Bone marrow (tissue), 2 donors: ENCODE measurements at regions not wholly inside any gene's neighbourhood (a gene's known extent, or its start where the extent isn't known, plus 50 kb on each side); places are given as distances from the start of the nearest gene placed in this dataset.
"Not testable (repeated sequence)": the region's sequence is repeated elsewhere in the genome, so short reads cannot be mapped to it uniquely, and the experiment has no call there.

Source experiments
- DNase-seq, 2 donors: peaks; one replicate each; lab custom pipeline; 2025; lab: John Stamatoyannopoulos, UW

DNA sequence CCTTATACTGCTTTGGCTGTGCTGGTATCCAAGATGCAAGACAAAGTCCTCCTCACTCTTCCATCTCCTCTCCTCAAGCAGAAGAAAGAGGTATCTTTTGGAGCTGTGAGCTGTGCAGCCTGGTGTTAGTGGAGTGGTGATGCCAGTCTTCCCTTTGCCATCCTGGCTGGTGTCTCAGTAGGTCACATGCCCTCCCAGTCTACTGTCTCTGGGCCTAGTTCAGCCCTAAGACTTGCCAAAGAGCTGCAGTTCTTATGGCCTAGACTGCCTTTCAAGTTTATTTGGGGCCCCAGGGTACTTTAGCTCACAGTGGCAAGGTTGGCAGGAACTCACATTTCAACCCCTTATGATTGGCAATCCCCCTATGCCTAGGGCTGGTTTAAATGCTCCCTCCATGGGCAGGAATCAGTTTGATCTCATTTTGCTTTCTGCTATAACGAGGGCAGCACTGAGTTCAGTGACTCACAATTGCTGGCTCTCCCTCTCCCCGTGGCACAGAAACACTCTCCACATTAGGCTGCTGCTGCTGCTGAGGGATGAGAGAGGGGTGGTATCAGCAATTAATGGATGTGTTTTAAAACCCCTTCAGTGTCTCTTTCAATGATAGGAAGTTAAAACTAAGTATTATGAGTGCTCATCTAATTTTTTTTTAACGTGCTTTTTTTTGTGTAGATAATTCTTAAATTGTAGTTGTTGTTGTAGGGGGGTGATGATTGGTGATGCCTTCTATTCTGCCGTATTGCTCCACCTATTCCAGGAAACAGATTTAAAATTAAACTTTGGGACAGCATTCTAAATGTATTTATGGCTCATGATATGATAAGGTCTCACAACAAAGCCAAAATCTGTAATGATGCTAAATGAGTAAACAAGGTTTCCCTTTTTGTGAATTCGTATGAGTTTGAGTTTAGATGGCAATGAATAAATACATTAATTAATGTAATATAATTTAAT, 1295.0 kb downstream of the JRKL start:
- no peak for DNase-seq

DNA sequence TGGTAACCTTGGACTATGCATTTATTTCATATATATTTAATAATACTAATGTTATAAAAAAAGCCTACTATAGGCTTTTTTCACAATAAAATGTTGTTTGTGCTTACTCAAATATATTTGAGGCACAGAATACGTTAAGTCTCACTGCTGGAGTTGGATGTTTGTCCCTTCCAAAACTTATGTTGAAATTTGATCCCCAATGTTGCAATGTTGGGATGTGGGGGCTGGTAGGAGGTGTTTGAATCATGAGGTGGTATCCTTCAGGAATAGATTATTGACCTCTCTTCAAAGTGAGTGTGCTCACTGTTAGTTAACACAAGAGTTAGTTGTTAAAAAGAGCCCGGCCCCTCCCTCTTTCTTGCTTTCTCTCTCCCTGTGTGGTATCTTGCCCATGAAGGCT, 1295.9 kb downstream of the JRKL start:
- DNase-seq, result no peak

DNA sequence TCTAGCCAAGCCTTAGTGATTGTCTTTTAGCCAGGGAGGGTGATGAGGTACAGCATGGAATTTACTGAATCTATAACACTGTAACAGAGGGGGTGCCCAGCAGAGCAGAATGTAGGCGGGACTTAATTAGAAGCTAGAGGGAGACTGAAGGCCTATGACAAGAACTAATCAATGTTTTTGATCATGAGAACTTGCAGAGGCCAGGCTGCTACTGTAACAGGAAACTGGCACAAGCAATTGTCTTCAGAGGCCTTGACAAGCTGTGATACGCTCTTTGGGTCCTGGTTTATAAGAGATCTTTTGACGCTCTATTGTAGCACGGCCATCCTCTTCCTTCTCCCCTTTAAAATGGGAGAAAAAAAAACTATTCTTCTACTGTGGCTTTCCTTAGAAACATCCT, 1297.3 kb downstream of the JRKL start:
- no peak for DNase-seq

DNA sequence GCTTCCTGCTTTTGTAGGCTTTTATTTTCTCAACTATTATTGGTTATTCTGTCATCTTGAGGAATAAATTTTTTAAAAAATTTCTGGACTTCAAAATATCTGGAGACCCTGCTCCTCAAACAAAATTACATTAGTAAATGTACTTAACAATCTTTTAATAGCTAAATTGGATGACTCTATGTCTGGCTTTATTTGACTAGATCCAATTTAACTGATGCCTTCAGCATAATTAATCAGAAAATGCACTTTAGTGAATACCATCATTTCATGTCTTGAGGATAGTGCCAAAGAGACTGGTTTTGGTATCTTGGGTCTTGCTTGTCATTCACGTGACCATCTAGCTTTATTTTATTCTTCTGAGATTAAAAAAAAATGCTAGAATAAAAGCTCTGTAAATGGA, 1301.2 kb downstream of the JRKL start:
- no peak for DNase-seq

DNA sequence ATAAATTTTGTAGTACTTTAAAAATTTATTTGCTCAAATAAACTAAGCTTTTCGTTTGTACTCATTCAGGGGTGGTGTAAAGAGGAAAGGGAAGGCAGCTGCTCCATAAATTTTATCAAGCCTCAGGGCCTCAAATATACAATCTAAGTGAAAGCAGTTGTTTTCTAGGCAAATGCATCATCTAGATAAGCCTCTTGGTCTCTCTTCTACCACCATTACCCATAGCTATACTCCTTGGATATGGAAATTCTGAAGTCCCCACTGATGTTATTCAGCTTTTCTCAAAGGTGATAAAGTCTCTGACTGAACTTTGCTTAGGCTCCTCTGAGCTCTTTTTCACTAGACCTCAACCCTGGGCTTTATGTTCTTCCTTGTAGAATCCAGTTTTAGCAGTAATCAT, 1313.1 kb downstream of the JRKL start:
- no peak for DNase-seq

DNA sequence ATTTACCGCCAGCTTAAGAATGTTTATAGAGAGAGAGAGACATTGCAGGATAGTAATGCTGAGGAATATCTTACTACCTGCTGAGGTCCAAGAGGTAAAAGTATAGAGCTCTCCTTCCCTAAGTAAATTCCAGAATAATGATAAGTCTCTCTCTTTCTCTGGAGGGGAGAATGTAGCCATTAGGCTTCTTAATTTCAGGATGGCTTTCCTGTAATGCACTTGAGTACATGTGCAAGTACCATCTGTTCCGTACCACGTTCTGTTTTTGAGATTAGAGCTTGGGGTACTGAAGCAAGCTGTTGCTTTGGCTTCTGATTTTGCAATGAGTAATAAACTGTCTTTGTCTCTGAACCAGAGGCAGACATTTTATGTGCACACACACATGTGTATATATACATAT, 1314.0 kb downstream of the JRKL start:
- DNase-seq, result no peak

DNA sequence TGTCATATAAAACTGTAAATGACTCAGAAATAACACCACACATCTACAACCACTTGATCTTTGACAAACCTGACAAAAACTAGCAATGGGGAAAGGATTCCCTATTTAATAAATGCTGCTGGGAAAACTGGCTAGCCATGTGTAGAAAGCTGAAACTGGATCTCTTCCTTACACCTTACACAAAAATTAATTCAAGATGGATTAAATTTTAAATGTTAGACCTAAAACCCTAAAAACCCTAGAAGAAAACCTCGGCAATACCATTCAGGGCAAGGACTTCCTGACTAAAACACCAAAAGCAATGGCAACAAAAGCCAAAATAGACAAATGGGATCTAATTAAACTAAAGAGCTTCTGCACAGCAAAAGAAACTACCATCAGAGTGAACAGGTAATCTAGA, 1315.3 kb upstream of the CNTN5 start:
- DNase-seq, result not testable (repeated sequence)

DNA sequence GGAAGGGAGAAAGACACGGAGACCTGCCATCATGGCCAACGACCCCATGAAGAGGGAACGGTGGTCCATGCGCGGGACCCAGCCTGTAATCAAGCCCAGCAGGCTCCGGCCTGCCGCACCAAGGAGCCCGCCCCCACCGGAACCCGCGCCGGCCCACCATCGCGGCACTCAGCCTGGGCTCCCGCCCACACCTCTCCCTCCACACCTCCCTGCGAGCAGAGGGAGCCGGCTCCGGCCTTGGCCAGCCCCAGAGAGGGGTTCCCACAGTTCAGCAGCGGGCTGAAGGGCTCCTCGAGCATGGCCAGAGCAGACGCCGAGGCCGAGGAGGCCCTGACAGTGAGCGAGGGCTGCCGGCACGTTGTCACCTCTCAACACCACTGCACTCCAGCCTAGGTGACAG, 1302.8 kb upstream of the CNTN5 start:
- DNase-seq, result no peak

DNA sequence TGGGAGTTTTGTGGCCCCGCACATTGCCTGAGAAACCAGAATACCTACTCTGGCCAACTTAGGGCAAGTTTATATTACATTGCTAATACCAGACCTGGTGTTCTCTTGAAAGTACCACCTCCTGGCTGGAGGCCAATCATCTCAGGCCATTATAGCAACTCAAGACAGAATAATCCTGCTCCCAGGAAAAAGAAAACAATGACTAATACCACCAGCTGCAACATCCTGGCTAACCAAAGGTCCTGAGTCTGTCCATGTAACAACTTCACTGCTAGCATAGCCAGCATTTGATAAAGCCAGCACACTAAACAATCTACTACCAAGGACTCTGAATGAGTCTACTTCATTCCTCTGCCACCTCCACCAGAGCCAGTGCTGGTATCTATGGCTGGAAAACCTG, 1298.7 kb upstream of the CNTN5 start:
- no peak for DNase-seq

DNA sequence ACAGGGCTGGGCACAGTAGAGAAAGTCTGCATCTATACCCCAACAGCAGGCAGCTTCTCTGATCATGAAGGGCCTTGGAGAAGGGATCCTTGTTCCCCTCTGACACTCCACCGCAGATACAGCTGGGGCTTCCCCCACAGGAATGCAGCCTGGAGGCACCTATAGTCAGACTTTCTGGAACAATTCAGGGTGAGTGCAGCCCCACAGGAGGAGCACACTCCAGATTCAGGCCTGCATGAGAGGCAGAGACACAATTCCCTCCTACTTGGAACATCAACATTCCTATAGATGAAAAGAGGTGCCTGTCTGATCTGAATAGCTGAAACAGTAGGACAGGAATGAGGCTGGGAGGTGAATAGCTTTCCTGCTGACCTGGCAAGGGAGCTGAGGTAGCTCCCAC, 1298.0 kb upstream of the CNTN5 start:
- DNase-seq, result no peak

DNA sequence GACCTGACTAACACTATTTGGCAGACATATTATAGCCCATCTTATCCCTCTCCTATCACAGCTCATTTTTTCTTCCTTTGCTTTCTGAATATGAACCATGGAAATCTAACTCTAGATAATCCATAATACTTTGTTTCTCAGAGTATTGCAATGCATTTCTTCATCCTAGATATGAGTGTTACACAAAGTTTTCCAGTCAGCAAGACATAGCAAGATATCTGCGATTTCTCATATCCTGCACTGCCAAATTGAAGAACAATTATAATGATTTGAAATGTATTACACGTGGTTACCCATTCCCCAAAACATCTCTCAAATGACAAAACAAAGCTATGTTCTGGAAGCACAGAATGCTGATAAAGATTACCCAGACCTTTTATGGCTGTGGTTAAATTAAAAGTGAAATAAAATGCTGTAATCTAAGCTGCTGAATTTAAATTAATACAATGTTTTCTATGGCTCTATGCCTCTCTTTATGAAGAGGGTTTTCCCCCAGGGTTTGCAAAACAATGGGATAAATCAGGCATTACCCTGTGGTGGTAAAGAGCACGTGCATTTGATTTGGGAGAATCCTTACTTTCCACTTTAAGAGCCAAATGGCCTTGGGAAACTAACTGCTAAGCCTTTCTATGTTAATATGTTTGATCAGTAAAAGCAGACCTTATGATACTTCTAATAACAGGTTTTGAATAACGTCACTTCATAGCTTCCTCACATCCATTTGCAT, 1291.0 kb upstream of the CNTN5 start:
- DNase-seq, result no peak

DNA sequence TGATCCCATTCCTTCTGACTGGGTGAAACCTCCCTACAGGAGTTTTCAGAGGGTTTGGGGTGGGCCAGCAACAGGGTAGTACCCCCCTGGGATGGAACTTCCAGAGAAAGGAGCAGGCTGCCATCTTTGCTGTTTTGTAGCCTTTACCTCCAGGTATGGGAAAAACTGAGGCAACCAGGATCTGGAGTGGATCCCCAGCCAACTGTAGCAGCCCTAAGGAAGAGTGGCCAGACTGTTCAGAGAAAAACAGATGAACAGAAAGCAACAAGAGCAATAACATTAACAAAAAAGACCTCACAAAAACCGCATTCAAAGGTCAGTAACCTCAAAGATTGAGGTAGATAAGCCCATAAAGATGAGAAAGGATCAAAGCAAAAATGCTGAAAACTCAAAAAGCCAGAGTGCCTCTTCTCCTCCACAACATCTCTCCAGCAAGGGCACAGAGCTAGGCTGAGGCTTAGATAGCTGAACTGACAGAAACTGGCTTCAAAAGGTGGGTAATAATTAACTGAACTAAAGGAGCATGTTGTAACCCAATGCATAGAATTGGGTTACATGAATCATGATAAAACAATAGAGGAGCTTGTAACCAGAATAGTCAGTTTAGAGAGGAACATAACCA, 1288.6 kb upstream of the CNTN5 start:
- DNase-seq, result no peak

DNA sequence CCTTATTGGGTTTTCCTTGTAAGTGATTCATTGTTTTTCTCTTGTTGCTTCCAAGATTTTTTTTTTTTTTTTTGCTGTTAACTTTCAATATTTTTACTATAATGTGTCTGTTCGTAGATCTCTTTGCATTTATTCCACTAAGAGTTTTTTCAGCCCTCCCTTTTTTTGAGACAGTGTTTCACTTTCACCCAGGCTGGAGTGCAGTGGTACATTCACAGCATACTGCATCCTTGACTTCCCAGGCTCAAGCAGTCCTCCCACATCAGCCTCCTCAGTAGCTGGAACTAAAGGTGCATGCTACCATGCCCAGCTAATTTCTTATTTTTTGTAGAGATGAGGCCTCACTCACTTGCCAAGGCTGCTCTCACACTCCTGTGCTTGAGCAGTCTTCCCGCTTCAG, 1282.0 kb upstream of the CNTN5 start:
- no peak for DNase-seq

DNA sequence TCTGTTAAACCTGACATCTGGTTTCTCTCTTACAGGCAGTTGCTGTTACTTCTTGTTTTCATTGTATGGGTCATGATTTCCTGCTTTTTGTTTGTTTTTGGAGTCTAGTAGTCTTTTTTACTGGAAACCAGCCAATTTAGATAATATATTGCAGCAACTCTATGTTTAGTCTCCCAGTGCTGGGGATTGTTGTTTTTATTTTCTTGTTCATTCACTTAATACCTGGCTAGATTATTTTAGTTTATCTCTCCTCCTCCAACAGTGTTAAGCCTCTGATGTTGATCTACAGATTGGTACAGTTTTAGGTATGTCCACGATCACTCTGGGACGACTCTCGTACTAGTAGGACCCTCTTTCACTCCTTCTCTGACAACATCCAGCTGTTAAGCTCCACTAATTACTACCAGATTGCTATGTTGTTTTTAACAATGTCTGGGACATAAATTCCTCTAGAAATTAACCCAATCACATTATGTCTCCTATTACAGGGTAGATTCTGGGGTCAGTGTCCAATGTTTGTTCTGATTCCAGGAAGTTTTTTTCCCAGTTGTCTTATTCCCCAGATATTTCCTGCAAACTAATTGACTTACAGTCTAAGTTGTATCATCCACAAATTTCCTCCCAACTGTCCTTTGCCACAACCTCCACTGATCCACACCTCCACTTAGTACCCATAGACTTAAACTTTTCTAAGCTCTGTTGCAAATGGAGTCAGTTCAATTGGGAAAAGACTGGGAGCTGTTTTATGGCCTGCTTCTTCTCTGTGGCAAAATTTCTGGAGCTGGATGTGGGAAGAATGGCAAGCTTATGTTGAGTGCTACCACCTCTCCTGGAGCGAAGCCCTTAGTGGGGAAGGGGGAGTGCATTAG, 1280.6 kb upstream of the CNTN5 start:
- no peak for DNase-seq

DNA sequence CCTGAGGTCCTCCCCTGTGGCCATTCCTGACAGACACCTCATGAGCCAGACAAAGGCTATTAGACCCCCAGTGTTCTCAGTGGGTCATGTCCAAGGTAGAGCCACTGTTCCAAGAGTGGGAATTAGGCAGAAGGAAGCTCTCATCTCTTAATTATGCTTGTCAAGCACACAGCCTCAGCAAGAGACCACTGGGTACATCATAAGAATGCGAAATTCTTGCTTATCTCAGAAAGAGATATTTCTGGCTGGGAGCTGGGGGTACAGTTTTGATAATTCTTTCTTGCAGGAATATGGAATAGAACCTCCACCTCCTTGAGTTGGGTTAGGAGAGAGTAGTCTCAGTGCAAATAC, 1280.0 kb upstream of the CNTN5 start:
- DNase-seq, result no peak

DNA sequence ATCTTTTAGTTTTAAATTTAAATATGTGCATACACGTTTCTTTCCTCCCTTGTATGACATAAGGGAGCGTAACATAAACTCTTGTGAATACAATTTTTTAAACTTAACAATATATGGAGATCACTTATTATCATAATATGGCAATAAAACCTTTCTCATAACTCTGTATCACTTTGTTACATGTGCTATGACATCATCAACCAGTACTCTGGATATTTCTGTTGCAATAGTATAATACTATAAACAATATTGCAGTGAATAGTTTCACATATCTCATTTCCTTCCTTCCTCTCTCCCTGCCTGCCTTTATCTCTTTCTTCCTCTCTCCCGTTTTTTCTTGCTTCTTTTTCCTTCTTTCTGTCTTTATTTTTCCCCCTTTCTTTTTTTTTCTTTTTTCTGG, 1278.0 kb upstream of the CNTN5 start:
- DNase-seq, result no peak

DNA sequence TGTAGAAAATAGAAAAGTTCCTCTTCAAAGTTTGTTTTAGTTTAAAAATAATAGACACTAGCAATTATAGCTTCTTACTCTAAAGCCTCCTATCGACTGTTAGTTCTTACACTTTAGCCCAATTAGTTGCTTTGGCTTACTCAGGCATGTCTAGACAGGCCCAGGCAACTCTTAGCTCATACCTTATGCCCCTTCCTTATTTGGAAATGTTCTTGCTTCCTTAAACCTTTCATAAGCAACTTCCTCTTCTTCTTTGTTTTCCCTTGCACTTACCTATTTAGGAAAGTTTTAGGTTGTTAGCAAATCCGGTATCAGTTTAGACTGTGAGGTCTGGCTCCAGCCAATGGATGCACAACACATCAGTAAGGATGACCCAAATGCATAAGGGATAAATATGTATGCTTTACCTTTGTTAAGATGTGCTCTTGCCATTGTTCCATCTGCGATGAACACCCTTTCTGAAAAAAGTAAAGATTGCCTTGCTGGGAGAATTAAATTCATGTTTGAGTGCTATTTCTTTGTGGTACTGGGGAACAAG, 1277.5 kb upstream of the CNTN5 start:
- no peak for DNase-seq

DNA sequence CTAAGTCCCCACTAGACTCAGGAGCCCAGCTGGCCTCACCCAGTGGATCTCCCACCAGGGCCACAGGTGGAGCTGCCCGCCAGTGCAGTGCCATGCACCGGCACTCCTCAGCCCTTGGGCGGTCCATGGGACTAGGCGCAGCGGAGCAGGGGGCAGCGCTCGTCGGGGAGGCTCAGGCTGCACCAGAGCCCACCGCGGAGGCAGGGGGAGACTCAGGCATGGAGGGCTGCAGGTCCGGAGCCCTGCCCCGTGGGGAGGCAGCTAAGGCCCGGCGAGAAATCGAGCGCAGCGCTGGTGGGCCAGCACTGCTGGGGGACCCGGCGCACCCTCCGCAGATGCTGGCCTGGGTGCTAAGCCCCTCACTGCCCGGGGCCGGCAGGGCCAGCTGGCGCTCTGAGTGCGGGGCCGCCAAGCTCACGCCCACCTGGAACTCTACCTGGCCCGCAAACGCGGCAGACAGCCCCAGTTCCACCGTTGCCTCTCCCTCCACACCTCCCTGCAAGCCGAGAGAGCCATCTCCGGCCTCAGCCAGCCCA, 1275.2 kb upstream of the CNTN5 start:
- DNase-seq, result no peak

DNA sequence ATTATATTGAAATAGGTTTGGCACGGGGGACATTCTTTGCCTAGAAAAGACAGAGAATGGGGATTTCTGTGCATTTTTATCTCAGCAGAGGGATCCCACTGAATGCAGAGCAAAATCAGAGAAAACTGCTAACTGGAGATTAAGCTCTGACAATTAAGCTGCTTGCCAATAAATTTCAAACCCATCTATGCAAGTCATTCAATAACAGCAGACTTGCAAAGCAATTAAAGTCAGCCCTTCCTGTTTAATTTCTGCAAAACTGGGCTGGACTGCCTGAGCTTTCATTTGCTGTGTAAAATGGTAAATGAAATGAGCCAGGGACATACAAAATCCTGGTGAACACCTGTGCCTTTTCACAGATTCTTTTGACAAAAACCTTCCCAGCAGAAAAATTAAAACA, 1273.9 kb upstream of the CNTN5 start:
- DNase-seq, result no peak

DNA sequence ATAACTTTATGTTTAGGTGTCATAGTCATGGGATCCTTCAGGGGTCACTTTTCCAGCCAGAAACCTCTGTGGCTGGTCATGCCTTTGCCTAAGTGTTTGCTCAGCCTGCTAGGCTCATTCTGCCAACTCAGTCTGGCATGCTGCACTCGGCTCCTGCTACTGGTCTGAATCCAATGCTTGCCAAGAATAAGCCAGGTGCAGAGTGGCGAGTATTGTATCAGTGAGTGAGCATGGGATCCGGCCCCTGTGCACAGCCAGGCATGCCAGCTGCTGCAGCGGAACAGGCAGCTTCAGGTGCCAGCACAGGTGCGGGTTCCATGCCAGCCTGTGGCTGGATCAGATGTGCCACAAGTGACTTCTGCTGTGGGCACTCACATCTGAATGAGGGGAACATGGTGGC, 1269.3 kb upstream of the CNTN5 start:
- no peak for DNase-seq

DNA sequence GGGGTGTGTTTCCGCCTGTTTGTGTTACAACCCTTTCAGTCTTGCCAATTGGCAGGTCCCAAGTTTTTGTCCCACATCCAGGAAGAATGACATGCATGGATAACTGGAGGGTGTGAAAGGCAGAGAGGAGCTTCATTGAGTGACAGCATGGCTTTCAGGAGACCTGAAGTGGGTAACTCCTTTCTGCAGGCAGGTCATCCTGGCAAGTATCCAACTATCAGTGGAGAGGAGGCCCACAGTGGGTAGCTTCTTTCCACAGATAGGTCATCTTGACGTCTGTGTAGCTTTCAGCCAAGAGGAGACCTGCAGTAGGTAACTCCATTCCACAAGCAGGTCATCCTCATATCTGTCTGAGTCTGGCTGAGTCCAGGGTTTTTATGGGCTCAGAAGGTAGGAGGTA, 1268.8 kb upstream of the CNTN5 start:
- DNase-seq, result no peak

DNA sequence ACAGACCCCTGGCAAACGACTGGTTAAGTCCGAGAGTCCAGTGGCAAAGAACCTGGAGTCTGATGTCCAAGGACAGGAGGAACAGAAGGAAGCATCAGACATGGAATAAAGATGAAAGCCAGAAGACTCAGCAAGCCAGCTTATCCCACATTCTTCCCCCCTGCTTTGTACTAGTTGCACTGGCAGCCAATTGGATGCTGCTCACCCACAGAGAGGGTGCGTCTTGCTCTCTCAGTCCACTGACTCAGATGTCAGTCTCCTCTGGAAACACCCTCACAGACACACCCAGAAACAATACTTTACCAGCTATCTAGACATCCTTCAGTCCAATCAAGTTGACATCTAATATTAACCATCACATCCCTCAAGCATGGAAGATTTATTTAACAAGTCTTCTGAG, 1265.8 kb upstream of the CNTN5 start:
- no peak for DNase-seq
